Parathyroid adenoma (tissue), 2 donors: ENCODE measurements at regions not wholly inside any gene's neighbourhood (a gene's known extent, or its start where the extent isn't known, plus 50 kb on each side); places are given as distances from the start of the nearest gene placed in this dataset.

Source experiments
- H2AFZ ChIP-seq: fragments of 300-600 bp; sonication (generic); one replicate; pipeline ENCODE4 v1.7.0; 2017; ENCODE audit warnings: antibody characterized with exemption, mild to moderate bottlenecking
- H3K27ac ChIP-seq: fragments of 300-600 bp; sonication (generic); one replicate; pipeline ENCODE4 v1.7.0; 2017
- H3K27me3 ChIP-seq: fragments of 300-600 bp; sonication (generic); one replicate; pipeline ENCODE4 v1.7.0; 2017; ENCODE audit warnings: low read length; ENCODE audit not compliant: control insufficient read depth, insufficient read depth
- H3K36me3 ChIP-seq: fragments of 300-600 bp; sonication (generic); one replicate; pipeline ENCODE4 v1.7.0; 2017; ENCODE audit warnings: low read length; ENCODE audit not compliant: control insufficient read depth, insufficient read depth
- H3K4me1 ChIP-seq: fragments of 300-600 bp; sonication (generic); one replicate; pipeline ENCODE4 v1.7.0; 2017; ENCODE audit warnings: control low read depth
- H3K4me2 ChIP-seq: fragments of 300-600 bp; sonication (generic); one replicate; pipeline ENCODE4 v1.7.0; 2017; ENCODE audit warnings: low read length
- H3K4me3 ChIP-seq: fragments of 300-600 bp; sonication (generic); one replicate; pipeline ENCODE4 v1.7.0; 2017; ENCODE audit warnings: low read depth, low read length
- H3K79me2 ChIP-seq: fragments of 300-600 bp; sonication (generic); one replicate; pipeline ENCODE4 v1.7.0; 2017; ENCODE audit warnings: control low read depth
- H3K9ac ChIP-seq: fragments of 300-600 bp; sonication (generic); one replicate; pipeline ENCODE4 v1.7.0; 2017; ENCODE audit warnings: mild to moderate bottlenecking
- H3K9me3 ChIP-seq: fragments of 300-600 bp; sonication (generic); one replicate; pipeline ENCODE4 v1.7.0; 2017; ENCODE audit warnings: low read length; ENCODE audit not compliant: control insufficient read depth
- CTCF ChIP-seq: fragments of 300-600 bp; sonication (generic); IDR thresholded peaks from one replicate; pipeline ENCODE4 v1.7.0; 2017; ENCODE audit warnings: antibody characterized with exemption, mild to moderate bottlenecking
- donor health status: primary hyperparathyroidism.

GRCh38 chr22:48076008-48076407 is 1313.6 kb downstream of the TBC1D22A start:
- Histone ChIP-seq H3K4me1 (no peaks in the 10 kb centered on the region), H3K9ac (no peak overlapping the region), H3K4me3 (no peak overlapping the region), H3K27ac (no peak overlapping the region), H3K27me3 (no peaks in the 10 kb centered on the region), H3K36me3 (no peaks in the 10 kb centered on the region), H3K9me3 (no peaks in the 10 kb centered on the region), H3K4me2 (no peak overlapping the region), H3K79me2 (no peaks in the 10 kb centered on the region), H2AFZ (no peak overlapping the region)
- TF ChIP-seq CTCF = no peak

GRCh38 chr22:48075604-48076003 is 1313.2 kb downstream of the TBC1D22A start:
- no peaks in the 10 kb centered on the region for H3K27me3 ChIP-seq
- TF ChIP-seq CTCF = no peak
- no peak overlapping the region for H2AFZ ChIP-seq

GRCh38 chr22:48072777-48073176 is 1310.3 kb downstream of the TBC1D22A start:
- Histone ChIP-seq H3K27me3 (no peaks in the 10 kb centered on the region), H3K36me3 (no peaks in the 10 kb centered on the region), H3K79me2 (no peaks in the 10 kb centered on the region), H2AFZ (no peak overlapping the region), H3K9me3 (no peaks in the 10 kb centered on the region), H3K27ac (no peak overlapping the region), H3K4me1 (no peaks in the 10 kb centered on the region), H3K9ac (no peak overlapping the region), H3K4me2 (no peak overlapping the region), H3K4me3 (no peak overlapping the region)
- TF ChIP-seq CTCF = no peak

More at GRCh38 chr22:48075604-48076003, 1313.2 kb downstream of the TBC1D22A start:
- Histone ChIP-seq H3K4me2 (no peak overlapping the region), H3K36me3 (no peaks in the 10 kb centered on the region), H3K79me2 (no peaks in the 10 kb centered on the region), H3K4me1 (no peaks in the 10 kb centered on the region), H3K4me3 (no peak overlapping the region), H3K9ac (no peak overlapping the region), H3K9me3 (no peaks in the 10 kb centered on the region), H3K27ac (no peak overlapping the region)

GRCh38 chr22:48071828-48072227 is 1309.4 kb downstream of the TBC1D22A start:
- no peaks in the 10 kb centered on the region for H3K27me3 ChIP-seq

More at GRCh38 chr22:48071828-48072227, 1309.4 kb downstream of the TBC1D22A start:
- Histone ChIP-seq H3K9me3 (no peaks in the 10 kb centered on the region), H3K36me3 (no peaks in the 10 kb centered on the region), H3K79me2 (no peaks in the 10 kb centered on the region), H3K4me2 (no peak overlapping the region), H3K4me1 (no peaks in the 10 kb centered on the region), H3K4me3 (no peak overlapping the region), H2AFZ (no peak overlapping the region), H3K9ac (no peak overlapping the region), H3K27ac (no peak overlapping the region)
- TF ChIP-seq CTCF = no peak
